ENCODE measurements at regions not wholly inside any gene's neighbourhood (a gene's known extent, or its start where the extent isn't known, plus 50 kb on each side); places are given as distances from the start of the nearest gene placed in this dataset.

- no peak overlapping the region for H2BK120ac ChIP-seq (ENCODE audit: low read depth, low read length)
- dilution Hi-C loops (cut with HindIII; ENCODE audit: low sequenced_read_pairs, unreplicated experiment) (no loop called here), intact Hi-C loops (cut with micrococcal nuclease) (no loop called here), in situ Hi-C loops (cut with MboI; ENCODE audit: low sequenced_read_pairs) (no loop called here)
- H2AFZ ChIP-seq (replicated peaks; ENCODE audit: low read length, poor library complexity), result no peak overlapping the region
- H3K79me1 ChIP-seq (ENCODE audit: low read depth in 1 of 2, low read length in 2 of 2), result no peaks in the 10 kb centered on the region
- H2BK5ac ChIP-seq (ENCODE audit: low read depth, low read length, poor library complexity, severe bottlenecking), result no peak overlapping the region
- no peak overlapping the region for H2AK9ac ChIP-seq (replicated peaks; ENCODE audit: low read depth, low read length, poor library complexity)
- H3K4me1 ChIP-seq (ENCODE audit: control insufficient read depth, insufficient read depth, low read length), result no peaks in the 10 kb centered on the region
- no peak overlapping the region for H3K4me2 ChIP-seq (ENCODE audit: low read depth, low read length)
- no peak overlapping the region for H4K8ac ChIP-seq (ENCODE audit: low read depth in 2 of 2, low read length in 2 of 2)
- H3K4ac ChIP-seq (ENCODE audit: low read depth, low read length), result no peak overlapping the region
- no peaks in the 10 kb centered on the region for H4K20me1 ChIP-seq (ENCODE audit: insufficient read depth, low read length)
- ATAC-seq (ENCODE audit: low read depth) (no peak), DNase-seq (no peak)
- H3K9me3 ChIP-seq (ENCODE audit: control insufficient read depth, insufficient read depth, low read length), result peaks cover 7% of the 10 kb centered on the region
- no peak overlapping the region for H2AK5ac ChIP-seq (ENCODE audit: low read depth, low read length)
- TF ChIP-seq MAFK (IDR thresholded peaks at IDR 0.05; ENCODE audit: low read depth, low read length) (no peak), USF2 (IDR thresholded peaks at IDR 0.05; ENCODE audit: low read depth, low read length) (no peak), RCOR1 (IDR thresholded peaks at IDR 0.05; ENCODE audit: insufficient replicate concordance, low read length) (no peak), BHLHE40 (IDR thresholded peaks at IDR 0.05; ENCODE audit: low read depth, low read length) (no peak), RAD21 (IDR thresholded peaks at IDR 0.05; ENCODE audit: low read length) (no peak), SMC3 (IDR thresholded peaks at IDR 0.05; ENCODE audit: low read depth, low read length) (no peak), NFE2L2 (IDR thresholded peaks at IDR 0.05; ENCODE audit: low read depth, low read length) (no peak), MAZ (IDR thresholded peaks at IDR 0.05; ENCODE audit: borderline replicate concordance, low read depth, low read length) (no peak), RFX5 (IDR thresholded peaks at IDR 0.05; ENCODE audit: low read depth, low read length) (no peak), FOS (IDR thresholded peaks at IDR 0.05; ENCODE audit: low read depth, low read length) (no peak)
- H2BK15ac ChIP-seq (ENCODE audit: low read depth, low read length), result no peak overlapping the region
- H3K9ac ChIP-seq (ENCODE audit: low read depth, low read length), result no peak overlapping the region
- ChIA-PET POLR2A (ENCODE audit: unreplicated experiment) (no interaction called here), CTCF (no interaction called here)
- H4K5ac ChIP-seq (ENCODE audit: low read depth, low read length), result no peak overlapping the region
- H3K36me3 ChIP-seq (ENCODE audit: control insufficient read depth, insufficient read depth, low read length), result no peaks in the 10 kb centered on the region
- H4K91ac ChIP-seq (ENCODE audit: insufficient read depth, low read depth, low read length), result no peak overlapping the region
- H3K4me3 ChIP-seq (ENCODE audit: insufficient read depth, low read depth, low read length), result no peak overlapping the region
- no peak overlapping the region for H3K23ac ChIP-seq (ENCODE audit: low read depth, low read length)
- no peak overlapping the region for H3K14ac ChIP-seq (replicated peaks; ENCODE audit: low read depth, low read length)
- H2BK20ac ChIP-seq (ENCODE audit: low read depth, low read length), result no peak overlapping the region
- no peak overlapping the region for H3K18ac ChIP-seq (ENCODE audit: low read depth, low read length)
- no peaks in the 10 kb centered on the region for H3K9me1 ChIP-seq (ENCODE audit: insufficient read depth, low read length)
- H3K27me3 ChIP-seq (ENCODE audit: control insufficient read depth, insufficient read depth, low read length), result no peaks in the 10 kb centered on the region
- no peak overlapping the region for H3K27ac ChIP-seq (ENCODE audit: insufficient read depth, low read length)
- H3K56ac ChIP-seq (ENCODE audit: extremely low read depth, insufficient read depth, low read length), result no peak overlapping the region
- BruUV-seq (replicated peaks), result no TSS peak
Measured at GRCh38 chr7:52079726-52080125, 763.1 kb upstream of the COBL start.
